PC-3 (cell line): ENCODE measurements at regions not wholly inside any gene's neighbourhood (a gene's known extent, or its start where the extent isn't known, plus 50 kb on each side); places are given as distances from the start of the nearest gene placed in this dataset.

Experiments used
- ATAC-seq: fragments of 200-7000 bp; cut with Tn5 transposase; 2 replicates; pipeline ENCODE4 v1.9.1; 2020; ENCODE audit warnings: mild to moderate bottlenecking, moderate library complexity
- BruUV-seq: library from RNA; stranded (reverse); fragments of 400-500 nt; replicated peaks from 2 replicates; lab custom pipeline; 2021; lab: Mats Ljungman, UMichigan
- CTCF ChIA-PET: fragments of 300-600 bp; sonication (Branson Sonifier 250); formaldehyde crosslinking; loops from one replicate; lab custom pipeline; 2022; ENCODE audit warnings: antibody characterized with exemption; lab: Charles Lee
- POLR2A ChIA-PET: fragments of 300-600 bp; sonication (Branson Sonifier 250); formaldehyde crosslinking; loops from one replicate; lab custom pipeline; 2022; ENCODE audit warnings: antibody characterized with exemption; ENCODE audit not compliant: unreplicated experiment; lab: Charles Lee
- DNase-seq: peaks from one replicate; pipeline ENCODE4 v3.0.0-alpha.2; 2015
- H2AFZ ChIP-seq: fragments of 300-600 bp; sonication (generic); 2 replicates; pipeline ENCODE4 v1.6.0; 2016; ENCODE audit warnings: antibody characterized with exemption, low read length
- H3F3A ChIP-seq: fragments of 300-600 bp; sonication (generic); one replicate; pipeline ENCODE4 v1.6.0; 2017; ENCODE audit warnings: antibody characterized with exemption, low read length, control low read depth, mild to moderate bottlenecking; ENCODE audit not compliant: unreplicated experiment
- H3K27ac ChIP-seq: fragments of 300-600 bp; sonication (generic); 2 replicates; pipeline ENCODE4 v1.5.1; 2016; ENCODE audit warnings: mild to moderate bottlenecking, low read length
- H3K27me3 ChIP-seq: fragments of 300-600 bp; sonication (generic); 2 replicates; pipeline ENCODE4 v1.6.1; 2016; ENCODE audit warnings: low read length, mixed read lengths
- H3K36me3 ChIP-seq: fragments of 300-600 bp; sonication (generic); 2 replicates; pipeline ENCODE4 v1.6.1; 2016; ENCODE audit warnings: low read depth, mixed run types, low read length, mixed read lengths
- H3K4me1 ChIP-seq: fragments of 300-600 bp; sonication (generic); 2 replicates; pipeline ENCODE4 v1.5.1; 2016; ENCODE audit warnings: low read length; ENCODE audit not compliant: insufficient read depth
- H3K4me2 ChIP-seq: fragments of 300-600 bp; sonication (generic); 2 replicates; pipeline ENCODE4 v1.6.0; 2016; ENCODE audit warnings: low read length
- H3K4me3 ChIP-seq: fragments of 300-600 bp; sonication (generic); 2 replicates; pipeline ENCODE4 v1.5.1; 2016; ENCODE audit warnings: mild to moderate bottlenecking, low read length, mixed read lengths
- H3K79me2 ChIP-seq: fragments of 300-600 bp; sonication (generic); 2 replicates; pipeline ENCODE4 v1.6.1; 2017; ENCODE audit warnings: low read length, mixed read lengths
- H3K9ac ChIP-seq: fragments of 300-600 bp; sonication (generic); 2 replicates; pipeline ENCODE4 v1.6.0; 2016; ENCODE audit warnings: mild to moderate bottlenecking, low read length
- H3K9me2 ChIP-seq: fragments of 300-600 bp; sonication (generic); replicated peaks from 2 replicates; pipeline ENCODE4 v1.6.1; 2016; ENCODE audit warnings: mixed run types, low read length, mixed read lengths
- H3K9me3 ChIP-seq: fragments of 300-600 bp; sonication (generic); 2 replicates; pipeline ENCODE4 v1.6.1; 2016; ENCODE audit warnings: low read length, mixed read lengths
- H4K20me1 ChIP-seq: fragments of 300-600 bp; sonication (generic); 2 replicates; pipeline ENCODE4 v1.6.1; 2016; ENCODE audit warnings: low read length, mixed read lengths
- EZH2 ChIP-seq: fragments of 300-600 bp; sonication (generic); IDR thresholded peaks from one replicate; pipeline ENCODE4 v1.6.1; 2017; ENCODE audit warnings: antibody characterized with exemption, mild to moderate bottlenecking, low read length; ENCODE audit not compliant: unreplicated experiment
- EZH2phosphoT487 ChIP-seq: fragments of 300-600 bp; sonication (generic); IDR thresholded peaks from 2 replicates; pipeline ENCODE4 v1.6.1; 2018; ENCODE audit warnings: mild to moderate bottlenecking, antibody characterized with exemption, low read length, borderline replicate concordance
- intact Hi-C: fragments of 100-400 bp; cut with micrococcal nuclease; formaldehyde crosslinking; loops from 2 replicates; pipeline ENCODE4 v1.9.0; 2023
- TF ChIP-seq, protein P1 (sequence below): fragments of 300-600 bp; sonication (generic); conservative IDR thresholded peaks from 2 replicates; pipeline ENCODE4 v1.5.1; 2017; ENCODE audit warnings: antibody characterized with exemption, low read depth, mild to moderate bottlenecking, low read length

DNA sequence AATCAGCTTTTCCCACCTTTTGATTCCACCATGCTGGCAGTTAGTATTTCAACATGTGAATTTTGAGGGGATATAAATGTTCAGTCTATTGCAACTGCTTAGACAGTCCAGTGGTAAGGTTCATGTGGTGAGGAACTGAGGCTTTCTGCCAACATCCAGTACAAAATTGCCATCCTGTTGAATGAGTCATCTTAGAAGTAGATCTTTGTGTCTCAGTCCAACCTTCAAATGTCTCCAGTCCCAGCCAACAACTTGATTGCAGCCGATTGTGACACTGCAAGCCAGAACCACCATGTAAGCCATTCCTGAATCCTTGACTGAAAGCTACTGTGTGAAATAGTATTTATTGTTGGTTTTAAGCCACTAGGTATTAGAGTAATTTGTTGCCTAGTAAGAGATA, 331.5 kb upstream of the GRIN3A start:
- Histone ChIP-seq H3K36me3 (no peaks in the 10 kb centered on the region), H3K27me3 (no peaks in the 10 kb centered on the region), H3K79me2 (no peaks in the 10 kb centered on the region), H3K27ac (no peak overlapping the region), H3K9ac (no peak overlapping the region), H4K20me1 (no peaks in the 10 kb centered on the region), H3F3A (no peaks in the 10 kb centered on the region), H3K9me3 (no peaks in the 10 kb centered on the region), H3K9me2 (no peaks in the 10 kb centered on the region), H3K4me3 (no peak overlapping the region), H2AFZ (no peak overlapping the region), H3K4me2 (no peak overlapping the region), H3K4me1 (no peaks in the 10 kb centered on the region)
- DNase-seq = no peak
- TF ChIP-seq EZH2phosphoT487 = no peak
- ChIA-PET POLR2A (no interaction called here), CTCF (no interaction called here)
- ATAC-seq = no peak
- BruUV-seq = no TSS peak
- intact Hi-C loops = no loop called here

DNA sequence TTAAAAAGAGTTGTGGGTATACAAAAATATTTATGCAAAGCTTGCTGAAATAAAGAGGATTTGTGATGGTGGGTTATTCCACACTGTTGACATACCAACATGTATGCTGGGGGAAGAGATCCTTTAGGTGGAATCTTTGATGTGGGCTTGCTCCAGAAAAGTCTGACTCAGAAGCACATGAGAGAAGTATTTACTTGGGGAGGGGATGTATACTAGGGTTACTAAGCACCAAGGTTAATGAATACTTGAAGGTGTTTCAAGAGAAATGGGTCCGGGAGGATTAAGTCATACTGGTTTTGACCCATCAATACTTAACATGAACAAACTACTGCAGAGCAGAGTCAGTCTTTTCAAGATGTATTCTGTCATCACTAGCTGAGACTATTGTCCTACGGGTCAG, 316.4 kb upstream of the GRIN3A start:
- Histone ChIP-seq H3K4me2 (no peak overlapping the region), H2AFZ (no peak overlapping the region), H3K9me3 (peaks cover 4% of the 10 kb centered on the region; the same call in 1 of the 2 replicates), H3K4me3 (no peak overlapping the region), H3F3A (no peaks in the 10 kb centered on the region), H3K27me3 (no peaks in the 10 kb centered on the region), H4K20me1 (no peaks in the 10 kb centered on the region), H3K27ac (no peak overlapping the region), H3K9me2 (no peaks in the 10 kb centered on the region), H3K4me1 (no peaks in the 10 kb centered on the region), H3K36me3 (no peaks in the 10 kb centered on the region), H3K79me2 (no peaks in the 10 kb centered on the region), H3K9ac (no peak overlapping the region)
- ATAC-seq (no peak; the same call in 1 of the 2 replicates), DNase-seq (no peak)
- BruUV-seq = no TSS peak
- intact Hi-C loops = no loop called here
- ChIA-PET POLR2A (interaction anchor here (0.7 kb wide), 1 partner anchor 429 kb away, joined by 4 read pairs; no protein-coding TSS in a partner anchor), CTCF (no interaction called here)
- TF ChIP-seq, protein P1, sequence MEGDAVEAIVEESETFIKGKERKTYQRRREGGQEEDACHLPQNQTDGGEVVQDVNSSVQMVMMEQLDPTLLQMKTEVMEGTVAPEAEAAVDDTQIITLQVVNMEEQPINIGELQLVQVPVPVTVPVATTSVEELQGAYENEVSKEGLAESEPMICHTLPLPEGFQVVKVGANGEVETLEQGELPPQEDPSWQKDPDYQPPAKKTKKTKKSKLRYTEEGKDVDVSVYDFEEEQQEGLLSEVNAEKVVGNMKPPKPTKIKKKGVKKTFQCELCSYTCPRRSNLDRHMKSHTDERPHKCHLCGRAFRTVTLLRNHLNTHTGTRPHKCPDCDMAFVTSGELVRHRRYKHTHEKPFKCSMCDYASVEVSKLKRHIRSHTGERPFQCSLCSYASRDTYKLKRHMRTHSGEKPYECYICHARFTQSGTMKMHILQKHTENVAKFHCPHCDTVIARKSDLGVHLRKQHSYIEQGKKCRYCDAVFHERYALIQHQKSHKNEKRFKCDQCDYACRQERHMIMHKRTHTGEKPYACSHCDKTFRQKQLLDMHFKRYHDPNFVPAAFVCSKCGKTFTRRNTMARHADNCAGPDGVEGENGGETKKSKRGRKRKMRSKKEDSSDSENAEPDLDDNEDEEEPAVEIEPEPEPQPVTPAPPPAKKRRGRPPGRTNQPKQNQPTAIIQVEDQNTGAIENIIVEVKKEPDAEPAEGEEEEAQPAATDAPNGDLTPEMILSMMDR = no peak
- no peak for TF ChIP-seq EZH2phosphoT487
- no peak for TF ChIP-seq EZH2

DNA sequence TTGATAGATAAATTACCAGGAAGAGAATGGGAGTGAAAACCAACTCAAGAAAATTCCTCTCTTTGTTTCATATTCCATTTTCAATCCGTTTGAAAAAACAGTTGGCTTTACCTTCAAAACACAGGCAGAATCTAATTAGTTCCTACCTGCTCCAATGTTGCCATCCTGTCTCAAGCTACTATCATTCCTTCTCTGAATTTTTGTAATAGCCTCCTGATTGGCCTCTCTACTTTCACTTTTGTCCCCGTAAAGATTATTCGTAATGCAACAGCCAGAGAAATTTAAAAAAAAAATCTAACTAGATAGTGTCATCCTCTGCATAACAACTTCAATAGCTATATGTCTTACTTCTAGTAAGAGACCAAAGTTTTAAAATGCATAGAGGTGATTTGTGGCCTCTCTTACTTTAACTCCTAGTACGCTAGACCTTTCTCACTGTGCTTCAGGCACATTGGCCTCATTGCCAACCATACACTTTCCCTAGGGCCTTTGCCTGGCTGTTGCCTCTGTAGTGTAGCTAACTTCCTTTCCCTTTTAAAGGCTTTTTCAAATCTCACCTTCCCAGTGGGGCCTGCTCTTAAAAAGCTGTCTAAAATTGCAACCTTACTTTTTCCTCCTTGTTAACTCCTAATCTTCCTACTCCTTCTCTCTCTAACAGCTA, 311.3 kb upstream of the GRIN3A start:
- no peak for ATAC-seq
- no peaks in the 10 kb centered on the region for H3K4me1 ChIP-seq
- no peaks in the 10 kb centered on the region for H3F3A ChIP-seq
- H4K20me1 ChIP-seq = no peaks in the 10 kb centered on the region
- no peaks in the 10 kb centered on the region for H3K36me3 ChIP-seq
- BruUV-seq = no TSS peak
- no peaks in the 10 kb centered on the region for H3K27me3 ChIP-seq
- H3K4me3 ChIP-seq = no peak overlapping the region
- no peak overlapping the region for H2AFZ ChIP-seq
- intact Hi-C loops = no loop called here
- TF ChIP-seq EZH2phosphoT487 = no peak
- peaks cover 4% of the 10 kb centered on the region; the same call in 1 of the 2 replicates for H3K9me3 ChIP-seq
- H3K4me2 ChIP-seq = no peak overlapping the region
- H3K9ac ChIP-seq = no peak overlapping the region
- no peaks in the 10 kb centered on the region for H3K79me2 ChIP-seq
- POLR2A ChIA-PET = no interaction called here
- no peak overlapping the region for H3K27ac ChIP-seq
- H3K9me2 ChIP-seq = no peaks in the 10 kb centered on the region
- CTCF ChIA-PET = no interaction called here
- no peak for DNase-seq
